Heart left ventricle (tissue), 16 donors: ENCODE measurements at regions not wholly inside any gene's neighbourhood (a gene's known extent, or its start where the extent isn't known, plus 50 kb on each side); places are given as distances from the start of the nearest gene placed in this dataset.

Source experiments
- ATAC-seq, 4 donors: fragments of 200-7000 bp; cut with Tn5 transposase; one replicate each; pipeline ENCODE4 v1.9.1; 2020 to 2022; ENCODE audit warnings: moderate library complexity in 4 of 4, mild to moderate bottlenecking in 3 of 4, moderate number of reproducible peaks in 1 of 4
- DNase-seq, 5 donors: peaks; one replicate each; pipeline ENCODE4 v3.0.0-alpha.2; 2020
- H3K27ac ChIP-seq, 12 donors: fragments of 200-600 bp; sonication (generic) in 4 of 12; one replicate each; pipeline versions ENCODE4 v1.5.0 to v1.8.0; 2016 to 2022; ENCODE audit warnings: mild to moderate bottlenecking in 2 of 12
- H3K27me3 ChIP-seq, 9 donors: fragments of 200-600 bp; sonication (generic) in 2 of 9; one replicate each; pipeline versions ENCODE4 v1.5.1 to v1.8.0; 2016 to 2022; ENCODE audit warnings: mild to moderate bottlenecking in 3 of 9
- H3K36me3 ChIP-seq, 9 donors: fragments of 200-600 bp; sonication (generic) in 2 of 9; one replicate each; pipeline versions ENCODE4 v1.5.0 to v1.8.0; 2018 to 2022; ENCODE audit warnings: mild to moderate bottlenecking in 2 of 9
- H3K4me1 ChIP-seq, 12 donors: fragments of 200-600 bp; sonication (generic) in 4 of 12; one replicate each; pipeline versions ENCODE4 v1.5.0 to v1.8.0; 2016 to 2022; ENCODE audit warnings: mild to moderate bottlenecking in 3 of 12
- H3K4me3 ChIP-seq, 12 donors: fragments of 200-600 bp; sonication (generic) in 4 of 12; one replicate each; pipeline versions ENCODE4 v1.5.0 to v1.8.0; 2017 to 2022; ENCODE audit warnings: mild to moderate bottlenecking in 9 of 12, moderate library complexity in 4 of 12
- H3K9me3 ChIP-seq, 12 donors: fragments of 200-600 bp; sonication (generic) in 4 of 12; one replicate each; pipeline versions ENCODE4 v1.5.0 to v1.8.0; 2016 to 2022; ENCODE audit warnings: mild to moderate bottlenecking in 1 of 12
- POLR2A ChIP-seq, 2 donors: fragments of 450-650 bp; IDR thresholded peaks; one replicate each; pipeline ENCODE4 v1.6.1; 2017; ENCODE audit warnings: antibody characterized with exemption in 2 of 2, mild to moderate bottlenecking in 2 of 2, moderate library complexity in 2 of 2
- WGBS, 4 donors: extraction: QIAGEN DNeasy Blood & Tissue Kit in 2 of 4; methylation state at CpG; one replicate each; pipeline versions ENCODE4 v1.1.5 to v1.1.7; 2013 to 2018; 5-methylcytosine and 5-hydroxymethylcytosine counted together
- intact Hi-C, 10 donors: fragments of 100-400 bp; cut with DNase I; formaldehyde crosslinking; loops; one replicate each; pipeline versions ENCODE4 v1.11.1 to v1.14.2; 2022
- TF ChIP-seq, protein P1 (sequence below), 12 donors: fragments of 200-600 bp; sonication (generic) in 4 of 12; IDR thresholded peaks; one replicate each; pipeline versions ENCODE4 v1.5.0 to v1.8.0; 2018 to 2022; ENCODE audit warnings: antibody characterized with exemption in 12 of 12, mild to moderate bottlenecking in 5 of 12
- donor health status: ischemic (EF 13 %, LVEDD 7.1; RV severe dilation, severe dysfunction).
- donor health status: healthy with polysubstance abuse.
- donor health status: DM: no; HTN: yes; CAD: no.
- donor health status: DM: no; HTN: no; CAD: no.
- donor health status: ischemic (EF 25% LVEDD 6.9; RV normal size, moderate dysfunction).
- donor health status: ischemic (EF 25% LVEDD 5.7; RV mildly dilated, moderate dysfunction).
- donor health status: healthy.
- donor health status: DM: yes; HTN: yes; CAD: no.
- donor health status: ischemic (EF 35%, LVEDD 5.7; RV mildly dilated, moderate dysfunction).
- donor health status: nonischemic (EF 11% LVEDD 7.7; RV severe dilation, severe dysfunction).
- donor health status: DM: yes; HTN: yes; CAD: no.
- donor health status: PGD.
- donor health status: ischemic (EF 29% LVEDD 5.4; RV normal size, mild dysfunction).
- donor health status: nonischemic (EF 23%, LVEDD 6.1; RV moderate dilation, normal function).

DNA sequence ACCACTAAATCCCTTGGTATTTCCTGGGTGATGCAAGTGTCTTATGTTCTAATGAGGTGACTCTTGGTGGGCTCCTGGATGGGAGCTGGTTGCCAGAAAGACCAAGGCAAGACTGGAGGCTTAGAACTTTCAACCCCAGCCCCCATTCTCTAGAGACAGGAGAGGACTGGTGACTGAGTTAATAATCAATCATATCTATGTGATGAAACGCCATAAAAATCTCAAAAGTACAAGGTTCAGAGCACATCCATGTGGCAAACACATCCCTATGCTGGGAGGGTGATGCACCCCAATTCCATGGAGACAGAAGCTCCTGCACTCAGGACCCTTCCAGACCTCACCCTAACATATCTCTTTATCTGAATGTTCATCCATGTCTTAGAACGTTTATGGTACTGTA lies 139.5 kb upstream of the LINC00305 start:
- no peaks in the 10 kb centered on the region for H3K27me3 ChIP-seq
- no peak overlapping the region for H3K4me3 ChIP-seq
- ATAC-seq: no peak
- intact Hi-C loops: no loop called here
- no peaks in the 10 kb centered on the region for H3K4me1 ChIP-seq
- no peaks in the 10 kb centered on the region for H3K9me3 ChIP-seq
- no peak overlapping the region for H3K27ac ChIP-seq
- WGBS, 4 donors: 75 to 82% (median 78%) methylated on average over 2 of the region's 2 CpGs
- TF ChIP-seq, protein P1, sequence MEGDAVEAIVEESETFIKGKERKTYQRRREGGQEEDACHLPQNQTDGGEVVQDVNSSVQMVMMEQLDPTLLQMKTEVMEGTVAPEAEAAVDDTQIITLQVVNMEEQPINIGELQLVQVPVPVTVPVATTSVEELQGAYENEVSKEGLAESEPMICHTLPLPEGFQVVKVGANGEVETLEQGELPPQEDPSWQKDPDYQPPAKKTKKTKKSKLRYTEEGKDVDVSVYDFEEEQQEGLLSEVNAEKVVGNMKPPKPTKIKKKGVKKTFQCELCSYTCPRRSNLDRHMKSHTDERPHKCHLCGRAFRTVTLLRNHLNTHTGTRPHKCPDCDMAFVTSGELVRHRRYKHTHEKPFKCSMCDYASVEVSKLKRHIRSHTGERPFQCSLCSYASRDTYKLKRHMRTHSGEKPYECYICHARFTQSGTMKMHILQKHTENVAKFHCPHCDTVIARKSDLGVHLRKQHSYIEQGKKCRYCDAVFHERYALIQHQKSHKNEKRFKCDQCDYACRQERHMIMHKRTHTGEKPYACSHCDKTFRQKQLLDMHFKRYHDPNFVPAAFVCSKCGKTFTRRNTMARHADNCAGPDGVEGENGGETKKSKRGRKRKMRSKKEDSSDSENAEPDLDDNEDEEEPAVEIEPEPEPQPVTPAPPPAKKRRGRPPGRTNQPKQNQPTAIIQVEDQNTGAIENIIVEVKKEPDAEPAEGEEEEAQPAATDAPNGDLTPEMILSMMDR (IDR thresholded peaks at IDR 0.05): no peak
- no peak for TF ChIP-seq POLR2A (IDR thresholded peaks at IDR 0.05)
- no peaks in the 10 kb centered on the region for H3K36me3 ChIP-seq
- no peak for DNase-seq

DNA sequence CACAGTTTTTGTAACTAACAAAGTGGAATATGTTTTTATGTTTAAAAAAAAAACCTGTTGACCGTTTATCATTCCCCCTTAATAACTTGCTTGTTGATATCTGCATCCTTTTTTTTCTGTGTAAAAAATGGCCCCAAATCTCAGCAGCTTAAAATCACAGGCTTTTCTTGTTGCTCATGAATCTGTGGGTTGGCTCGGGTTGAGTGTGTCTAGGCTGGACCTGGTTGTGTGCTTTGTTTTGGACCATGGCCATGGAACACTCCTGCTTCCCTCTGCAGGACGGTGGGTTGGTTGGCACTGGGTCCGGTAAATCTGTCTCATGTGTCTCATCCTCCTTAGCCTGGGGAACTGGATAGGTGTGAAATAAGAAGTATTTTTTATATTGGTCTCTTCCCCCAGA lies 139.0 kb upstream of the LINC00305 start:
- WGBS, 4 donors: 52 to 68% (median 64%) methylated on average over 4 of the region's 4 CpGs
- no peaks in the 10 kb centered on the region for H3K4me1 ChIP-seq
- H3K9me3 ChIP-seq: no peaks in the 10 kb centered on the region
- intact Hi-C loops: no loop called here
- no peaks in the 10 kb centered on the region for H3K27me3 ChIP-seq
- no peak for TF ChIP-seq POLR2A (IDR thresholded peaks at IDR 0.05)
- TF ChIP-seq, protein P1 (IDR thresholded peaks at IDR 0.05): no peak
- no peak overlapping the region for H3K27ac ChIP-seq
- no peaks in the 10 kb centered on the region for H3K36me3 ChIP-seq
- no peak for DNase-seq
- no peak for ATAC-seq
- no peak overlapping the region for H3K4me3 ChIP-seq

DNA sequence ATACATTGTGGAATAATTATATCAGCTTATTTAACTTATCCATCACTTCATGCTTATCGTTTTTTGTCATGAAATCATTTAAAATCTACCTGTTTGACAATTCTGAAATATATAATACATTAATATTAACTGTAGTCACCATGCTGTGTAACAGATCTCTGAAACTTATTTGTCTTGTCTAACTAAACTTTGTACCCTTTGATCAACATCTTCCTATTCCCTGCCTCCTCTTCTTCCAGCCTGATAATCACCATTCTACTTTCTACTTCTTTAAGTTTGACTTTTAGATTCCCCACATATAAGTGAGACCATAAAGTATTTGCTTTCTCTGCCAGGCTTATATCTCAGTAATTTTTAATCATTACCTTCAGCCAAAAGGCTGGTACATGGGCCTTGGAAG lies 134.2 kb upstream of the LINC00305 start:
- H3K4me1 ChIP-seq: no peaks in the 10 kb centered on the region
- WGBS, 4 donors: 81 to 88% (median 82%) methylated on average over 1 of the region's 1 CpG
- ATAC-seq: no peak
- no peak overlapping the region for H3K4me3 ChIP-seq
- H3K27ac ChIP-seq: no peak overlapping the region
- no peaks in the 10 kb centered on the region for H3K36me3 ChIP-seq
- intact Hi-C loops: no loop called here
- H3K27me3 ChIP-seq: no peaks in the 10 kb centered on the region
- no peak for DNase-seq
- H3K9me3 ChIP-seq: peaks cover 0 to 6% (median 0%) of the 10 kb centered on the region in 12 donors
- TF ChIP-seq POLR2A (IDR thresholded peaks at IDR 0.05): no peak
- TF ChIP-seq, protein P1 (IDR thresholded peaks at IDR 0.05): no peak

DNA sequence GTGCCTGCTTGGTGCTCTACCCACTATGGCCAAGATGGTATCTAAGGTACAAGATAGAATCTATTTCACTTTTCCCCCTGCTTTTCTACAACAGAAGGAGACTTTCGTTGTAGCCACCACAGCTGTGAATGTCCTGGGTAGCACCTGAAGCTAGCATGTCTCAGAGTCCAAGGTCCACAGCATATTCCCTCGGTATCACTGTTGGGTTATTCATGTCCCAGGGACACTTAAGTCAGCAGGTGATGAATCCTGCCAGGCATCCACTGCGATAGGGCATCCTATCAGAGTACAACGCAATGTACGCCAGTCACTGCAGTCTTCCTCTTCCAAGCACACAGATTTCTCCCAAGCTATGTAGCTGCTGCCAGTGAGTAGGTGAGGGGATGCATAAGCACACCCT lies 129.1 kb upstream of the LINC00305 start:
- Histone ChIP-seq H3K27me3 (no peaks in the 10 kb centered on the region), H3K36me3 (no peaks in the 10 kb centered on the region), H3K4me1 (peaks cover 0 to 12% (median 0%) of the 10 kb centered on the region in 12 donors), H3K27ac (no peak overlapping the region), H3K9me3 (peaks cover 0 to 6% (median 0%) of the 10 kb centered on the region in 12 donors), H3K4me3 (no peak overlapping the region)
- ATAC-seq (no peak), DNase-seq (no peak)
- WGBS, 4 donors: 79 to 98% (median 96%) methylated on average over 5 of the region's 5 CpGs
- intact Hi-C loops: no loop called here
- TF ChIP-seq, protein P1 (IDR thresholded peaks at IDR 0.05): no peak
- TF ChIP-seq POLR2A (IDR thresholded peaks at IDR 0.05): no peak
